ENCODE measurements at regions not wholly inside any gene's neighbourhood (a gene's known extent, or its start where the extent isn't known, plus 50 kb on each side); places are given as distances from the start of the nearest gene placed in this dataset.

DNA sequence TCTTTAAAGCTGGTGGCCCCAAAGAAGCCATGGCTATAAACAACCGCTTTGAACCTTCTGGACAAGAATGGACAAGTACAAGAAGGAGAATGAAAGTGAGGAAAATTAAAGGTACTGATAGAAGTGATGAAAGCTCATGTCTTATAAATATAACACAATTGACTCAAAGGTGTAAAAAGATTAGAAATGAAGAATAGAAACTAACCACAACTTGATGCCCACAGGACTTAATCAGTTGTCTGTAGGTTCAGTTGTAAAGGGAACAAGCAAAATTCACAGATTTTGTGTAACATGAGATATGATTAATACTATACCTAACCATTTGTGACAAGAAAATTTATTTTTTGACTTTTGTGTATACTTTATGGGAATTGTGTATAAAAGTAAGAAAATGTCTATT, 135.7 kb downstream of the NUP35 start:
- no peak for TF ChIP-seq EGR1 (IDR thresholded peaks at IDR 0.05)
- no peak for TF ChIP-seq NFIC (IDR thresholded peaks at IDR 0.05)
- no peak for TF ChIP-seq CEBPB (IDR thresholded peaks at IDR 0.05)

DNA sequence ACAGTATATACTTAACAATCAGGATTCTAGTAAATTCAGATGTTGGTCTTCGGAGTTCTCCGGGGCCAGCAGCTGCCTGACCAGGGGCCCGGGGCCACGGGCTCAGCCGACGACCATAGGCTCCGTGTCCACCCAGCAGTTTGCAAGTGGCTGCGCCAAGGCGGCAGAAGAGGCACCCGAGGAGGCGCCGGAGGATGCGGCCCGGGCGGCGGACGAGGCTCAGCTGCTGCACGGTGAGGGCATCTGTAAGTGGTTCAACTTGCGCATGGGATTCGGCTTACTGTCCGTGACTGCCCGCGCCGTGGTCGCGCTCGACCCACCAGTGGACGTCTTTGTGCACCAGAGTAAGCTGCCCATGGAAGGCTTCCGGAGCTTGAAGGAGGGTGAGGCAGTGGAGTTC, 136.3 kb downstream of the NUP35 start:
- TF ChIP-seq EP300 (IDR thresholded peaks at IDR 0.05; ENCODE audit: borderline replicate concordance) (no peak), USF1 (IDR thresholded peaks at IDR 0.05) (no peak), TCF12 (IDR thresholded peaks at IDR 0.05; ENCODE audit: low read depth) (no peak), TAF1 (IDR thresholded peaks at IDR 0.05; ENCODE audit: low read depth) (no peak), CEBPB (IDR thresholded peaks at IDR 0.05) (no peak), RAD21 (IDR thresholded peaks at IDR 0.05; ENCODE audit: low read depth) (no peak)
- TF ChIP-seq, protein P1, sequence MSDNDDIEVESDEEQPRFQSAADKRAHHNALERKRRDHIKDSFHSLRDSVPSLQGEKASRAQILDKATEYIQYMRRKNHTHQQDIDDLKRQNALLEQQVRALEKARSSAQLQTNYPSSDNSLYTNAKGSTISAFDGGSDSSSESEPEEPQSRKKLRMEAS (IDR thresholded peaks at IDR 0.05): no peak

DNA sequence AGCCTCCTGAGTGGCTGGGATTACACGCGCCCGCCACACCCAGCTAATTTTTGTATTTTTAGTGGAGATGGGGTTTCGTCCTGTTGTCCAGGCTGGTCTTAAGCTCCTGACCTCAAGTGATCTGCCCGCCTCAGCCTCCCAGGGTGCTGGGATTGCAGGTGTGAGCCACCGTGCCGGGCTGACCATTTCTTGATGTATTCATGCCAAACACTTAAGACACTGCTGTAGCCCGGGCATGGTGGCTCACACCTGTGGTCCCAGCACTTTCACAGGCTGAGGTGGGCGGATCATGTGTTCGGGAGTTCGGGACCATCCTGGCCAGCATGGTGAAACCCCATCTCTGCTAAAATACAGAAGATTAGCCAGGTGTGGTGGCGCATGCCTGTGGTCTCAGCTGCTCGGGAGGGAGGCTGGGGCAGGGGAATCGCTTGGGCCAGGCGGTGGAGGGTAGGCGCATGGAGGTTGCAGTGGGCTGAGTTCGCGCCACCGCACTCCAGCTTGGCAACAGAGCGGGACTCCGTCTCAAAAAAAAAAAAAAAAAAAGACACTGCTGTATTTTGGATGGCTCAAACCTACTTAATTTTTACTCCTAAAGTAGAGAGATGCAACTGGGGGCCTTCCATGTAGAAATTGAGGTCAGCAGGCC, 140.8 kb downstream of the NUP35 start:
- TF ChIP-seq CREB1 (IDR thresholded peaks at IDR 0.05; ENCODE audit: low read depth) (no peak), USF1 (IDR thresholded peaks at IDR 0.05) (no peak), FOXM1 (IDR thresholded peaks at IDR 0.05; ENCODE audit: borderline replicate concordance, low read depth) (no peak), TCF12 (IDR thresholded peaks at IDR 0.05; ENCODE audit: low read depth) (no peak), TEAD4 (IDR thresholded peaks at IDR 0.05) (no peak), ZBTB7A (IDR thresholded peaks at IDR 0.05; ENCODE audit: low read depth) (no peak), CEBPB (IDR thresholded peaks at IDR 0.05) (no peak), NFIC (IDR thresholded peaks at IDR 0.05) (no peak), EP300 (IDR thresholded peaks at IDR 0.05; ENCODE audit: borderline replicate concordance) (no peak), YY1 (IDR thresholded peaks at IDR 0.05; ENCODE audit: low read depth) (no peak), REST (IDR thresholded peaks at IDR 0.05; ENCODE audit: low read depth) (no peak), RAD21 (IDR thresholded peaks at IDR 0.05; ENCODE audit: low read depth) (no peak), EGR1 (IDR thresholded peaks at IDR 0.05) (no peak), TAF1 (IDR thresholded peaks at IDR 0.05; ENCODE audit: low read depth) (no peak)
- TF ChIP-seq, protein P1 (IDR thresholded peaks at IDR 0.05): no peak

GRCh38 chr2:183267148-183267827, 143.0 kb downstream of the NUP35 start:
- TF ChIP-seq RAD21 (IDR thresholded peaks at IDR 0.05; ENCODE audit: low read depth) (no peak), FOXM1 (IDR thresholded peaks at IDR 0.05; ENCODE audit: borderline replicate concordance, low read depth) (no peak), TAF1 (IDR thresholded peaks at IDR 0.05; ENCODE audit: low read depth) (no peak), YY1 (IDR thresholded peaks at IDR 0.05; ENCODE audit: low read depth) (no peak), REST (IDR thresholded peaks at IDR 0.05; ENCODE audit: low read depth) (no peak), TEAD4 (IDR thresholded peaks at IDR 0.05) (no peak), TCF12 (IDR thresholded peaks at IDR 0.05; ENCODE audit: low read depth) (no peak), EGR1 (IDR thresholded peaks at IDR 0.05) (no peak), USF1 (IDR thresholded peaks at IDR 0.05) (no peak), ZBTB7A (IDR thresholded peaks at IDR 0.05; ENCODE audit: low read depth) (no peak), NFIC (IDR thresholded peaks at IDR 0.05) (no peak), EP300 (IDR thresholded peaks at IDR 0.05; ENCODE audit: borderline replicate concordance) (no peak), CEBPB (IDR thresholded peaks at IDR 0.05) (no peak)

DNA sequence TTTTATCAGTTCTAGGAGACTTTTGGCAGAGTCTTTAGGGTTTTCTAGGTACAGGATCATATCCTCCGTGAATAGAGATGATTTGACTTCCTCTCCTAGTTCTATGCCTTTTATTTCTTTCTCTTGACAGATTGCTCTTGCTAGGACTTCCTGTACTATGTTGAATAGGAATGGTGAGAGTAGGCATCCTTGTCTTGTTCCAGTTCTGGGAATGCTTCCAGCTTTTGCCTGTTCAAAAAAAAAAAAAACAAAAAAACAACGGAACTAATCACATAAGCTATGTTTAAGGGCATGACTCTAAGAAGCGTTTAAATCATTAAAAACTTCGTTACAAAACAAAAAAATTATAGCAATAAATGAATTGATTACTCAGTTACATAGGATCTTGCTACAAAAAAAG, 145.7 kb downstream of the NUP35 start:
- no peak for TF ChIP-seq EP300 (IDR thresholded peaks at IDR 0.05; ENCODE audit: borderline replicate concordance)
- TF ChIP-seq CEBPB (IDR thresholded peaks at IDR 0.05): no peak
- no peak for TF ChIP-seq REST (IDR thresholded peaks at IDR 0.05; ENCODE audit: low read depth)
- TF ChIP-seq, protein P1 (IDR thresholded peaks at IDR 0.05): no peak
- TF ChIP-seq CREB1 (IDR thresholded peaks at IDR 0.05; ENCODE audit: low read depth): no peak
- TF ChIP-seq RAD21 (IDR thresholded peaks at IDR 0.05; ENCODE audit: low read depth): no peak
- no peak for TF ChIP-seq USF1 (IDR thresholded peaks at IDR 0.05)
- TF ChIP-seq NFIC (IDR thresholded peaks at IDR 0.05): no peak
